HepG2 (cell line): ENCODE measurements at regions not wholly inside any gene's neighbourhood (a gene's known extent, or its start where the extent isn't known, plus 50 kb on each side); places are given as distances from the start of the nearest gene placed in this dataset.

Experiments used
- ATAC-seq: fragments of 200-7000 bp; cut with Tn5 transposase; 3 replicates; pipeline ENCODE4 v1.9.1; 2020; ENCODE audit warnings: mild to moderate bottlenecking, moderate library complexity
- BruUV-seq: library from RNA; stranded (reverse); fragments of 400-500 nt; replicated peaks from 2 replicates; lab custom pipeline; 2021; lab: Mats Ljungman, UMichigan
- CTCF ChIA-PET: fragments of 300-600 bp; formaldehyde crosslinking; extraction: SDS; loops from one replicate; lab custom pipeline; 2021; ENCODE audit warnings: low total read pairs, inconsistent platforms, low intra/inter-chr PET ratio; lab: Yijun Ruan, JAX
- POLR2A ChIA-PET: fragments of 350-600 bp; sonication (Branson Sonifier 250); formaldehyde crosslinking; loops from one replicate; lab custom pipeline; 2020; ENCODE audit warnings: antibody characterized with exemption, inconsistent platforms; lab: Yijun Ruan, JAX
- DNase-seq: peaks from one replicate; pipeline ENCODE4 v3.0.0-alpha.2; 2015; ENCODE audit warnings: low spot score
- FAIRE-seq: peaks from 3 replicates; lab custom pipeline; 2011; peaks lifted over from hg19 to GRCh38; lab: Jason Lieb, UNC
- H2AFZ ChIP-seq: one replicate; pipeline ENCODE4 v1.6.1; 2011; ENCODE audit warnings: low read length, inconsistent platforms
- H3K27ac ChIP-seq: fragments of 300-600 bp; 3 replicates; pipeline ENCODE4 v1.8.0; 2011; ENCODE audit warnings: mixed run types, mild to moderate bottlenecking, mixed read lengths, low read length, inconsistent platforms; ENCODE audit not compliant: insufficient read depth; ENCODE audit errors: extremely low read length
- H3K27me3 ChIP-seq, 2 experiments: fragments of 200-600 bp in 1 of 2; 2 replicates in 1 of 2; 3 replicates in 1 of 2; pipeline versions ENCODE4 v1.6.0 to v1.8.0; 2011; ENCODE audit warnings: low read length in 2 of 2, mild to moderate bottlenecking in 2 of 2, moderate library complexity in 2 of 2, inconsistent platforms in 1 of 2; ENCODE audit not compliant: insufficient read depth in 2 of 2, control insufficient read depth in 1 of 2
- H3K36me3 ChIP-seq, 2 experiments: fragments of 200-600 bp in 1 of 2; replicated peaks in 1 of 2; 2 replicates in 1 of 2; 3 replicates in 1 of 2; pipeline versions ENCODE4 v1.5.1 to v1.8.0; 2011; ENCODE audit warnings: low read length in 2 of 2, inconsistent platforms in 1 of 2; ENCODE audit not compliant: insufficient read depth in 2 of 2, control insufficient read depth in 1 of 2
- H3K4me1 ChIP-seq: 2 replicates; pipeline ENCODE4 v1.5.1; 2012; ENCODE audit warnings: low read length, inconsistent platforms; ENCODE audit not compliant: insufficient read depth
- H3K4me2 ChIP-seq: 2 replicates; pipeline ENCODE4 v1.6.0; 2011; ENCODE audit warnings: low read depth, low read length, inconsistent platforms
- H3K4me3 ChIP-seq, 3 experiments: fragments of 200-600 bp in 1 of 3; sonication (generic), shearing (Covaris generic) in 1 of 3; replicated peaks in 1 of 3; 2 replicates each; pipeline ENCODE4 v1.5.1; 2011 to 2016; ENCODE audit warnings: low read length in 3 of 3, inconsistent platforms in 2 of 3, low read depth in 2 of 3, mild to moderate bottlenecking in 2 of 3, control low read depth in 1 of 3, mixed read lengths in 1 of 3; ENCODE audit not compliant: insufficient read depth in 1 of 3
- H3K79me2 ChIP-seq: one replicate; pipeline ENCODE4 v1.6.1; 2011; ENCODE audit warnings: low read length, inconsistent platforms; ENCODE audit not compliant: insufficient read depth
- H3K9ac ChIP-seq: 2 replicates; pipeline ENCODE4 v1.6.0; 2011; ENCODE audit warnings: mild to moderate bottlenecking, low read depth, low read length, inconsistent platforms; ENCODE audit not compliant: insufficient read depth
- H3K9me3 ChIP-seq: 2 replicates; pipeline ENCODE4 v1.5.1; 2012; ENCODE audit warnings: mild to moderate bottlenecking, low read length
- H4K20me1 ChIP-seq: 2 replicates; pipeline ENCODE4 v1.6.0; 2011; ENCODE audit warnings: inconsistent platforms, mild to moderate bottlenecking, low read length, moderate library complexity; ENCODE audit not compliant: insufficient read depth
- HNF1B ChIP-seq: sonication (generic); formaldehyde crosslinking; IDR thresholded peaks from 2 replicates; pipeline ENCODE4 v1.5.1; 2020; ENCODE audit warnings: mild to moderate bottlenecking, moderate library complexity, missing genetic modification reagents
- KLF11 ChIP-seq: IDR thresholded peaks from 2 replicates; pipeline ENCODE4 v1.6.1; 2016; ENCODE audit warnings: missing compliant biosample characterization
- MAFG ChIP-seq: sonication (generic); formaldehyde crosslinking; IDR thresholded peaks from 2 replicates; pipeline ENCODE4 v1.5.1; 2020; ENCODE audit warnings: mild to moderate bottlenecking, missing genetic modification reagents
- NFYC ChIP-seq: IDR thresholded peaks from 2 replicates; pipeline ENCODE4 v1.6.1; 2016; ENCODE audit warnings: missing genetic modification reagents, missing compliant biosample characterization
- SOX5 ChIP-seq: IDR thresholded peaks from 2 replicates; pipeline ENCODE4 v1.6.1; 2016; ENCODE audit warnings: borderline replicate concordance
- ZBTB46 ChIP-seq: sonication (generic); formaldehyde crosslinking; IDR thresholded peaks from 2 replicates; pipeline ENCODE4 v1.4.0; 2020; ENCODE audit warnings: mild to moderate bottlenecking, missing genetic modification reagents, borderline replicate concordance
- ZNF235 ChIP-seq: sonication (generic); formaldehyde crosslinking; IDR thresholded peaks from 2 replicates; pipeline ENCODE4 v1.8.1; 2023; ENCODE audit warnings: mild to moderate bottlenecking, missing genetic modification reagents, borderline replicate concordance
- ZNF329 ChIP-seq: sonication (generic); formaldehyde crosslinking; IDR thresholded peaks from 2 replicates; pipeline ENCODE4 v1.9.0; 2021; ENCODE audit warnings: low read depth, mild to moderate bottlenecking, missing genetic modification reagents
- ZNF446 ChIP-seq: sonication (generic); formaldehyde crosslinking; IDR thresholded peaks from 2 replicates; pipeline ENCODE4 v1.5.0; 2020; ENCODE audit warnings: mild to moderate bottlenecking, missing genetic modification reagents
- WGBS: methylation state at CpG from one replicate; pipeline ENCODE4 v1.1.6; 2017; ENCODE audit warnings: low lambda C conversion rate; 5-methylcytosine and 5-hydroxymethylcytosine counted together
- in situ Hi-C: cut with HindIII; loops from 2 replicates; pipeline ENCODE4 v1.10.0; 2017; ENCODE audit warnings: low pct_unique_long_range_greater_than_20kb; ENCODE audit not compliant: extremely low pct_ligation_motif_present
- intact Hi-C: fragments of 100-400 bp; cut with micrococcal nuclease; formaldehyde crosslinking; loops from one replicate; pipeline ENCODE4 v1.10.0; 2022; ENCODE audit not compliant: unreplicated experiment

GRCh38 chr15:69609176-69609575, 156.6 kb downstream of the RPLP1 start:
- whole genome bisulfite sequencing: 22% methylated on average over 5 of the region's 5 CpGs
- ATAC-seq (no peak), FAIRE-seq (no peak), DNase-seq (no peak)
- Histone ChIP-seq H2AFZ (no peak overlapping the region), H3K27me3 (peaks cover 2 to 87% of the 10 kb centered on the region in 2 experiments; a peak in 4 of 5 replicates), H3K4me3 (no peak overlapping the region), H3K4me2 (no peak overlapping the region), H3K4me1 (peaks cover 2% of the 10 kb centered on the region), H3K9ac (no peak overlapping the region), H3K79me2 (no peaks in the 10 kb centered on the region), H3K9me3 (no peaks in the 10 kb centered on the region), H3K36me3 (no peaks in the 10 kb centered on the region), H4K20me1 (peaks cover 61% of the 10 kb centered on the region), H3K27ac (no peak overlapping the region)
- POLR2A ChIA-PET: no interaction called here
- BruUV-seq: no TSS peak
- CTCF ChIA-PET: no interaction called here
- in situ Hi-C loops: no loop called here
- TF ChIP-seq HNF1B (CRISPR knock-in tag) (no peak), NFYC (CRISPR knock-in tag) (no peak), SOX5 (CRISPR knock-in tag) (no peak), MAFG (CRISPR knock-in tag) (no peak), ZBTB46 (CRISPR knock-in tag) (no peak), ZNF329 (CRISPR knock-in tag) (no peak), KLF11 (no peak), ZNF235 (CRISPR knock-in tag) (no peak), ZNF446 (CRISPR knock-in tag) (no peak)
- TF ChIP-seq, all 625 proteins: peak for 0
- intact Hi-C loops: no loop called here
